Adrenal gland (tissue), 5 donors: ENCODE measurements at regions not wholly inside any gene's neighbourhood (a gene's known extent, or its start where the extent isn't known, plus 50 kb on each side); places are given as distances from the start of the nearest gene placed in this dataset.

Experiments used
- CTCF ChIP-seq, 6 experiments: fragments of 450-650 bp in 4 of 6; fragments of 200-600 bp in 2 of 6; sonication (generic) in 1 of 6; IDR thresholded peaks; 1 replicate in 5 of 6; 2 replicates in 1 of 6; pipeline versions ENCODE4 v1.5.1 to v1.8.0; 2016 to 2021; ENCODE audit warnings: antibody characterized with exemption in 6 of 6, mild to moderate bottlenecking in 2 of 6, moderate library complexity in 1 of 6
- POLR2A ChIP-seq, 2 donors: fragments of 450-650 bp; IDR thresholded peaks; one replicate each; pipeline ENCODE4 v1.6.1; 2017; ENCODE audit warnings: antibody characterized with exemption in 2 of 2, mild to moderate bottlenecking in 2 of 2, moderate library complexity in 1 of 2
- donor health status: DM: no; HTN: no; CAD: no.

DNA sequence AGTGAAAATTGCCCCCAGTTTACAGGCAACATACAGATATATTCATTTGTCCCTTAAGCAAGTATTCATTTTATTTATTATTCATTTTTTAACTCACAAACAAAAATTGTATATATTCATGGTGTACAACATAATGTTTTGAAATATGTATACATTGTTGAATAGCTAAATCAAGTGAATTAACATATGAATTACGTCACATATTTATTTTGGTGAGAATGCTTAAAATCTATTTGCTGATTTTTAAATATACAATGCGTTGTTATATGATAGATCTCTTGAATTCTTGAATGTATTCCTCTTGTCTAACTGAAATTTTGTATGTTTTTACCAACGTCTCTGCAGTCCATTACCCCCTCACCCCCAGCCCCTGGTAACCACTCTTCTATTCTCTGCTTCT is 63.4 kb upstream of the CDH13 start:
- TF ChIP-seq CTCF (IDR thresholded peaks at IDR 0.05) (no peak), POLR2A (IDR thresholded peaks at IDR 0.05) (no peak)
